ENCODE measurements at regions not wholly inside any gene's neighbourhood (a gene's known extent, or its start where the extent isn't known, plus 50 kb on each side); places are given as distances from the start of the nearest gene placed in this dataset.

DNA sequence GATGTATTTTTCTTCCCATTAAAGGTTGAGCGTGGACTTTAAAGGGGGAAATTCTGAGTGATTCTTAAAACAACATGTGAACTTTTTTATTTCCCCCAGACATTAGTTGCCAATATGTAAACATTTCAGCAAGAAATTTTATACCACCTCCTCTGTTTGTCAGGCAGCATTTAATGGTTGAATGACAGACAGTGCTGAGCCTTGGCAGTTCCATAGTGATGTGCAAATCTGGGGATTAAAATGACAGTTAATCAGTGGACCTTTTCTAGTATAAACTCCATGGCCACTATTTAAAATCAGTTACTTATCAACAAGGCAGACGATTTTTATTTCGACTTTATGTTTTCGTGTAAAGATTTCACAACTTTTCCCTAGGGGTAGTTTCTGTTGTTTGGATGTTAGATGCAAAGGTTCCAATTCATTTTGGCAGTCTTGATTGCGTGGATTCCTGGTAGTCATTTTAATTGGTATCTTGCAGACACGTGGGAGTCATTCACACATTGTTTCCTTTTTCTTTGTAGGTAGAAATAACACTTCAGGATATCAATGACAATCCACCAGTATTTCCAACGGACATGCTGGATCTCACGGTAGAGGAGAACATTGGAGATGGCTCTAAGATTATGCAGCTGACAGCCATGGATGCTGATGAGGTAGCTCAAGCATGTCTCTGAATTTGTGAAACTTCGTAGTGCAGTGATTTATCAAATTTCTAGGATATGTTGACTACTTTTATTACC lies 83.7 kb downstream of the FAT4 start:
- H3K36me3 Mint-ChIP-seq = no peaks in the 10 kb centered on the region

GRCh38 chr4:125400756-125401155 lies 86.0 kb downstream of the FAT4 start:
- H3K9me3 Mint-ChIP-seq = no peaks in the 10 kb centered on the region
- H3K36me3 Mint-ChIP-seq = no peaks in the 10 kb centered on the region
- H3K27ac Mint-ChIP-seq = 0 out of 2 replicates have a peak overlapping the region, but pooled peaks have one; percentile 6
- ATAC-seq (no peak; the same call in 1 of the 2 replicates), DNase-seq (ENCODE audit: low spot score) (no peak)
- POLR2A ChIA-PET = no interaction called here
- TF ChIP-seq KAT7 (CRISPR knock-in tag; IDR thresholded peaks at IDR 0.05; ENCODE audit: borderline replicate concordance) (no peak), RORB (CRISPR knock-in tag; IDR thresholded peaks at IDR 0.05) (no peak), TEAD1 (CRISPR knock-in tag; IDR thresholded peaks at IDR 0.05) (no peak), TCF7 (CRISPR knock-in tag; IDR thresholded peaks at IDR 0.05; ENCODE audit: low read depth) (no peak), SOX15 (CRISPR knock-in tag; IDR thresholded peaks at IDR 0.05) (no peak), ZNF138 (CRISPR knock-in tag; conservative IDR thresholded peaks at IDR 0.05) (no peak), ZNF416 (CRISPR knock-in tag; IDR thresholded peaks at IDR 0.05) (no peak), SP1 (CRISPR knock-in tag; conservative IDR thresholded peaks at IDR 0.05) (no peak), ZNF396 (CRISPR knock-in tag; IDR thresholded peaks at IDR 0.05; ENCODE audit: borderline replicate concordance) (no peak), ELF4 (CRISPR knock-in tag; IDR thresholded peaks at IDR 0.05; ENCODE audit: low read depth) (no peak), JUN (CRISPR knock-in tag; IDR thresholded peaks at IDR 0.05) (no peak)
- TF ChIP-seq, protein P1, sequence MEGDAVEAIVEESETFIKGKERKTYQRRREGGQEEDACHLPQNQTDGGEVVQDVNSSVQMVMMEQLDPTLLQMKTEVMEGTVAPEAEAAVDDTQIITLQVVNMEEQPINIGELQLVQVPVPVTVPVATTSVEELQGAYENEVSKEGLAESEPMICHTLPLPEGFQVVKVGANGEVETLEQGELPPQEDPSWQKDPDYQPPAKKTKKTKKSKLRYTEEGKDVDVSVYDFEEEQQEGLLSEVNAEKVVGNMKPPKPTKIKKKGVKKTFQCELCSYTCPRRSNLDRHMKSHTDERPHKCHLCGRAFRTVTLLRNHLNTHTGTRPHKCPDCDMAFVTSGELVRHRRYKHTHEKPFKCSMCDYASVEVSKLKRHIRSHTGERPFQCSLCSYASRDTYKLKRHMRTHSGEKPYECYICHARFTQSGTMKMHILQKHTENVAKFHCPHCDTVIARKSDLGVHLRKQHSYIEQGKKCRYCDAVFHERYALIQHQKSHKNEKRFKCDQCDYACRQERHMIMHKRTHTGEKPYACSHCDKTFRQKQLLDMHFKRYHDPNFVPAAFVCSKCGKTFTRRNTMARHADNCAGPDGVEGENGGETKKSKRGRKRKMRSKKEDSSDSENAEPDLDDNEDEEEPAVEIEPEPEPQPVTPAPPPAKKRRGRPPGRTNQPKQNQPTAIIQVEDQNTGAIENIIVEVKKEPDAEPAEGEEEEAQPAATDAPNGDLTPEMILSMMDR (IDR thresholded peaks at IDR 0.05) = no peak
- TF ChIP-seq, protein P2, sequence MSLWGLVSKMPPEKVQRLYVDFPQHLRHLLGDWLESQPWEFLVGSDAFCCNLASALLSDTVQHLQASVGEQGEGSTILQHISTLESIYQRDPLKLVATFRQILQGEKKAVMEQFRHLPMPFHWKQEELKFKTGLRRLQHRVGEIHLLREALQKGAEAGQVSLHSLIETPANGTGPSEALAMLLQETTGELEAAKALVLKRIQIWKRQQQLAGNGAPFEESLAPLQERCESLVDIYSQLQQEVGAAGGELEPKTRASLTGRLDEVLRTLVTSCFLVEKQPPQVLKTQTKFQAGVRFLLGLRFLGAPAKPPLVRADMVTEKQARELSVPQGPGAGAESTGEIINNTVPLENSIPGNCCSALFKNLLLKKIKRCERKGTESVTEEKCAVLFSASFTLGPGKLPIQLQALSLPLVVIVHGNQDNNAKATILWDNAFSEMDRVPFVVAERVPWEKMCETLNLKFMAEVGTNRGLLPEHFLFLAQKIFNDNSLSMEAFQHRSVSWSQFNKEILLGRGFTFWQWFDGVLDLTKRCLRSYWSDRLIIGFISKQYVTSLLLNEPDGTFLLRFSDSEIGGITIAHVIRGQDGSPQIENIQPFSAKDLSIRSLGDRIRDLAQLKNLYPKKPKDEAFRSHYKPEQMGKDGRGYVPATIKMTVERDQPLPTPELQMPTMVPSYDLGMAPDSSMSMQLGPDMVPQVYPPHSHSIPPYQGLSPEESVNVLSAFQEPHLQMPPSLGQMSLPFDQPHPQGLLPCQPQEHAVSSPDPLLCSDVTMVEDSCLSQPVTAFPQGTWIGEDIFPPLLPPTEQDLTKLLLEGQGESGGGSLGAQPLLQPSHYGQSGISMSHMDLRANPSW (CRISPR knock-in tag; conservative IDR thresholded peaks at IDR 0.05; ENCODE audit: low read depth) = no peak
- TF ChIP-seq, protein P3, sequence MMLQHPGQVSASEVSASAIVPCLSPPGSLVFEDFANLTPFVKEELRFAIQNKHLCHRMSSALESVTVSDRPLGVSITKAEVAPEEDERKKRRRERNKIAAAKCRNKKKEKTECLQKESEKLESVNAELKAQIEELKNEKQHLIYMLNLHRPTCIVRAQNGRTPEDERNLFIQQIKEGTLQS (CRISPR knock-in tag; conservative IDR thresholded peaks at IDR 0.05) = no peak
- TF ChIP-seq, protein P4, sequence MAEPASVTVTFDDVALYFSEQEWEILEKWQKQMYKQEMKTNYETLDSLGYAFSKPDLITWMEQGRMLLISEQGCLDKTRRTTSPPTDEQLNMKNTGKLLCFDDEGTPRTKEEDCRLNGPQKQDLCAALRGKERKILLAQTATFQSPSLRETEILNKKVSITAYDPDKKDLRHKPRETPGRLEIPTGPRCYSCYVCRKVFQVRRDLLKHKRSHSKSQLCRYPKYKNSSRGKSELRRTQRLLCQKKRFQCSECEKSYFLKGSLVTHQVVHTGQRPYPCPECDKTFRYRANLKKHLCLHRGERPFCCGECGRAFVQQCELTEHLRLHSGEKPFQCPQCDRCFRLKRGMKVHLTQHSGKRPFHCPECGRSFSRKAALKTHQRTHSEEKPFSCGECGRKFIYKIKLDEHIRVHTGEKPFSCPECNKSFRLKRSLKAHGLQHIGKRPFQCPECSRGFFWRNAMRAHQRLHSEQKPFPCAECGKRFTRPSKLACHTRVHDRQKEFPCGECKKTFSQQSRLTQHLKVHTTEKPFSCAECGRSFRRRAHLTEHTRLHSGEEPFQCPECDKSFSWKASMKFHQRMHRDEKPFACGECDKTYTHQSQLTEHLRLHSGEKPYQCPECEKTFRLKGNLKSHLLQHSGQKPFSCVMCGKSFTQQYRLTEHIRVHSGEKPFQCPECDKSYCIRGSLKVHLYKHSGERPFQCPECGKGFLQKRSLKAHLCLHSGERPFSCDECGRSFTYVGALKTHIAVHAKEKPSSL (CRISPR knock-in tag; conservative IDR thresholded peaks at IDR 0.05) = no peak
- peaks cover 13% of the 10 kb centered on the region for H3K4me1 Mint-ChIP-seq
- CTCF ChIA-PET = no interaction called here
- no peak overlapping the region for H3K4me3 Mint-ChIP-seq
- no peaks in the 10 kb centered on the region for H3K27me3 Mint-ChIP-seq (ENCODE audit: low read depth)

More for the DNA sequence above, 83.7 kb downstream of the FAT4 start:
- ChIA-PET CTCF (no interaction called here), POLR2A (no interaction called here)
- Mint-ChIP-seq H3K9me3 (no peaks in the 10 kb centered on the region), H3K4me1 (peaks cover 19% of the 10 kb centered on the region), H3K4me3 (no peak overlapping the region), H3K27ac (no peak overlapping the region), H3K27me3 (ENCODE audit: low read depth) (no peaks in the 10 kb centered on the region)
- TF ChIP-seq GTF2I (CRISPR knock-in tag; conservative IDR thresholded peaks at IDR 0.05) = no peak
- no peak for TF ChIP-seq JAZF1 (CRISPR knock-in tag; IDR thresholded peaks at IDR 0.05)
- TF ChIP-seq RELA (CRISPR knock-in tag; IDR thresholded peaks at IDR 0.05; ENCODE audit: borderline replicate concordance) = no peak
- TF ChIP-seq, protein P5, sequence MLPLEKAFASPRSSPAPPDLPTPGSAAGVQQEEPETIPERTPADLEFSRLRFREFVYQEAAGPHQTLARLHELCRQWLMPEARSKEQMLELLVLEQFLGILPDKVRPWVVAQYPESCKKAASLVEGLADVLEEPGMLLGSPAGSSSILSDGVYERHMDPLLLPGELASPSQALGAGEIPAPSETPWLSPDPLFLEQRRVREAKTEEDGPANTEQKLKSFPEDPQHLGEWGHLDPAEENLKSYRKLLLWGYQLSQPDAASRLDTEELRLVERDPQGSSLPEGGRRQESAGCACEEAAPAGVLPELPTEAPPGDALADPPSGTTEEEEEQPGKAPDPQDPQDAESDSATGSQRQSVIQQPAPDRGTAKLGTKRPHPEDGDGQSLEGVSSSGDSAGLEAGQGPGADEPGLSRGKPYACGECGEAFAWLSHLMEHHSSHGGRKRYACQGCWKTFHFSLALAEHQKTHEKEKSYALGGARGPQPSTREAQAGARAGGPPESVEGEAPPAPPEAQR (CRISPR knock-in tag; IDR thresholded peaks at IDR 0.05) = no peak
- TF ChIP-seq IRF2 (CRISPR knock-in tag; IDR thresholded peaks at IDR 0.05; ENCODE audit: borderline replicate concordance, low read depth) = no peak
- TF ChIP-seq, protein P6, sequence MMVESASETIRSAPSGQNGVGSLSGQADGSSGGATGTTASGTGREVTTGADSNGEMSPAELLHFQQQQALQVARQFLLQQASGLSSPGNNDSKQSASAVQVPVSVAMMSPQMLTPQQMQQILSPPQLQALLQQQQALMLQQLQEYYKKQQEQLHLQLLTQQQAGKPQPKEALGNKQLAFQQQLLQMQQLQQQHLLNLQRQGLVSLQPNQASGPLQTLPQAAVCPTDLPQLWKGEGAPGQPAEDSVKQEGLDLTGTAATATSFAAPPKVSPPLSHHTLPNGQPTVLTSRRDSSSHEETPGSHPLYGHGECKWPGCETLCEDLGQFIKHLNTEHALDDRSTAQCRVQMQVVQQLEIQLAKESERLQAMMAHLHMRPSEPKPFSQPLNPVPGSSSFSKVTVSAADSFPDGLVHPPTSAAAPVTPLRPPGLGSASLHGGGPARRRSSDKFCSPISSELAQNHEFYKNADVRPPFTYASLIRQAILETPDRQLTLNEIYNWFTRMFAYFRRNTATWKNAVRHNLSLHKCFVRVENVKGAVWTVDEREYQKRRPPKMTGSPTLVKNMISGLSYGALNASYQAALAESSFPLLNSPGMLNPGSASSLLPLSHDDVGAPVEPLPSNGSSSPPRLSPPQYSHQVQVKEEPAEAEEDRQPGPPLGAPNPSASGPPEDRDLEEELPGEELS (CRISPR knock-in tag; IDR thresholded peaks at IDR 0.05) = no peak
- TF ChIP-seq CDX4 (CRISPR knock-in tag; IDR thresholded peaks at IDR 0.05; ENCODE audit: borderline replicate concordance) = no peak
- DNase-seq (ENCODE audit: low spot score) (no peak), ATAC-seq (no peak)
